ENCODE measurements at regions not wholly inside any gene's neighbourhood (a gene's known extent, or its start where the extent isn't known, plus 50 kb on each side); places are given as distances from the start of the nearest gene placed in this dataset.

- TF ChIP-seq CTCF (tag by site-specific recombination; IDR thresholded peaks at IDR 0.05), result no peak
- TF ChIP-seq ZNF112 (tag by site-specific recombination; IDR thresholded peaks at IDR 0.05), result no peak
- no peak for TF ChIP-seq KLF9 (tag by site-specific recombination; IDR thresholded peaks at IDR 0.05; ENCODE audit: low read depth)
- no peak for TF ChIP-seq KLF16 (tag by site-specific recombination; IDR thresholded peaks at IDR 0.05)
- no peak for TF ChIP-seq SCRT1 (tag by site-specific recombination; IDR thresholded peaks at IDR 0.05; ENCODE audit: borderline replicate concordance)
- no peak for TF ChIP-seq ZNF239 (tag by site-specific recombination; IDR thresholded peaks at IDR 0.05)
- no peak for TF ChIP-seq MYNN (tag by site-specific recombination; IDR thresholded peaks at IDR 0.05; ENCODE audit: borderline replicate concordance)
- no peak for TF ChIP-seq REST (tag by site-specific recombination; IDR thresholded peaks at IDR 0.05)
- TF ChIP-seq ZNF560 (tag by site-specific recombination; IDR thresholded peaks at IDR 0.05; ENCODE audit: borderline replicate concordance), result no peak
- TF ChIP-seq ZBTB1 (tag by site-specific recombination; IDR thresholded peaks at IDR 0.05), result no peak
- TF ChIP-seq ZNF169 (tag by site-specific recombination; IDR thresholded peaks at IDR 0.05), result no peak
- no peak for TF ChIP-seq HOXA7 (CRISPR knock-in tag; IDR thresholded peaks at IDR 0.05; ENCODE audit: borderline replicate concordance)
- no peak for TF ChIP-seq KLF10 (tag by site-specific recombination; IDR thresholded peaks at IDR 0.05)
- no peak for TF ChIP-seq ZNF366 (tag by site-specific recombination; conservative IDR thresholded peaks at IDR 0.05)
Observed at GRCh38 chr6:79833964-79834284, 113.4 kb downstream of the ELOVL4 start.
